ENCODE measurements at regions not wholly inside any gene's neighbourhood (a gene's known extent, or its start where the extent isn't known, plus 50 kb on each side); places are given as distances from the start of the nearest gene placed in this dataset.

GRCh38 chr3:107117922-107118536, 259.2 kb upstream of the CCDC54 start:
- no peak overlapping the region for H3K4me3 ChIP-seq (ENCODE audit: low read depth, low read length)
- in situ Hi-C loops (cut with HindIII; ENCODE audit: low sequenced_read_pairs): no loop called here
- DNase-seq (ENCODE audit: low read depth, low spot score): peak; percentile 87

DNA sequence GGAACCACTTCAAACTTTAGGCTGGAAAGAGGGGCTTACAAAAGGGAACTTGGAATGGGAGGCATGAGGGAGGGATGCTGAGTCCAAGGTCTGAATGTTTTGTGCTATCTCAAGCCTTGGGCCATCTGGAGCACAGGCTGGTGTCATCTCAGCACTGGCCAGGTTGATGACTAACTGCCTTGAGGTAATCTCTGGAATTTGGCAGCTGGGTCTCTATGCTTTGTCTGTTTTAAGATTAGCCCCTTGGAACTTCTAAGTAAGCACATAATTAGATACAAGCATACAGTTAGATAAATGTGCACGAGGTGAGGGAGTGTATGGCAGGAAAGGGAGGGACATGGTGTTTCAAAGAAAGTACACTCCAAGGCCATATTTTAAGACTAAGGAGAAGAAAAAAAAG, 252.4 kb upstream of the CCDC54 start:
- DNase-seq (ENCODE audit: low read depth, low spot score): peak; percentile 62
- no peak for TF ChIP-seq CTCF (IDR thresholded peaks at IDR 0.05; ENCODE audit: low read depth, low read length)
- in situ Hi-C loops (cut with HindIII; ENCODE audit: low sequenced_read_pairs): no loop called here
- H3K4me3 ChIP-seq (ENCODE audit: low read depth, low read length): no peak overlapping the region

More at GRCh38 chr3:107117922-107118536, 259.2 kb upstream of the CCDC54 start:
- TF ChIP-seq CTCF (IDR thresholded peaks at IDR 0.05; ENCODE audit: low read depth, low read length): peak; percentile 63

DNA sequence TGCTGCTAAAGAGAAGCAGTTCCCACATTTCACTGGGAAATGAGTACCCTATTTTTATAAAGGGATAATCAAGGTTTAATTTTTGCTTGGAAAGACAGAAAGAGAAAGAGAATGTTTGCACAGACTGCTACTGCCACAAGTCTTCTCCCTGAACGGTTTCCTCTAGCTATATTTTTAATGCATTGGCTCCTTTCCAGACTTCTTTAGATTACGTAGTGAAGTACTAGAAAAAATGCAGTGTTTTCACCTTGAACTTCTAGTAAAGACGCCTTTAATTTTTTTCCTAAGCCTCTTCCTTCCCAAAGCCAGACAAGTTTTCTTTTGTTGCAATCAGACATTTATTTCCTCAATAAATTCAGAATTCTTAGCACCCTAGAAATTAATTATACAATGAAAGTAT, 248.3 kb upstream of the CCDC54 start:
- no peak overlapping the region for H3K4me3 ChIP-seq (ENCODE audit: low read depth, low read length)
- peak; percentile 22 for DNase-seq (ENCODE audit: low read depth, low spot score)
- no peak for TF ChIP-seq CTCF (IDR thresholded peaks at IDR 0.05; ENCODE audit: low read depth, low read length)
- in situ Hi-C loops (cut with HindIII; ENCODE audit: low sequenced_read_pairs): no loop called here

- in situ Hi-C loops (cut with HindIII; ENCODE audit: low sequenced_read_pairs): no loop called here
- no peak overlapping the region for H3K4me3 ChIP-seq (ENCODE audit: low read depth, low read length)
- DNase-seq (ENCODE audit: low read depth, low spot score): no peak
- TF ChIP-seq CTCF (IDR thresholded peaks at IDR 0.05; ENCODE audit: low read depth, low read length): no peak
Observed at GRCh38 chr3:107130089-107130700, 247.0 kb upstream of the CCDC54 start.

- no peak overlapping the region for H3K4me3 ChIP-seq (ENCODE audit: low read depth, low read length)
- in situ Hi-C loops (cut with HindIII; ENCODE audit: low sequenced_read_pairs): no loop called here
- DNase-seq (ENCODE audit: low read depth, low spot score): no peak
- no peak for TF ChIP-seq CTCF (IDR thresholded peaks at IDR 0.05; ENCODE audit: low read depth, low read length)
Observed at GRCh38 chr3:107132674-107133073, 244.6 kb upstream of the CCDC54 start.

GRCh38 chr3:107133891-107134290, 243.3 kb upstream of the CCDC54 start:
- DNase-seq (ENCODE audit: low read depth, low spot score): no peak
- no peak for TF ChIP-seq CTCF (IDR thresholded peaks at IDR 0.05; ENCODE audit: low read depth, low read length)
- in situ Hi-C loops (cut with HindIII; ENCODE audit: low sequenced_read_pairs): no loop called here
- no peak overlapping the region for H3K4me3 ChIP-seq (ENCODE audit: low read depth, low read length)
